Neural cell (in vitro differentiated cells): ENCODE measurements at regions not wholly inside any gene's neighbourhood (a gene's known extent, or its start where the extent isn't known, plus 50 kb on each side); places are given as distances from the start of the nearest gene placed in this dataset.

Source experiments
- H2AFZ ChIP-seq: fragments of 200-600, 300-800 bp; sonication (generic), shearing (Covaris generic); 2 replicates; pipeline ENCODE4 v1.6.0; 2014; ENCODE audit warnings: low read depth, mild to moderate bottlenecking, antibody characterized with exemption, low read length, moderate library complexity
- H3F3A ChIP-seq: fragments of 200-600 bp; shearing (Covaris generic); 2 replicates; pipeline ENCODE4 v1.6.1; 2016; ENCODE audit warnings: mild to moderate bottlenecking, moderate library complexity, mixed read lengths, antibody characterized with exemption, low read length; ENCODE audit not compliant: insufficient read depth, poor library complexity, severe bottlenecking
- H3K27ac ChIP-seq: fragments of 200-600, 300-800 bp; sonication (generic), shearing (Covaris generic); 2 replicates; pipeline ENCODE4 v1.5.1; 2014; ENCODE audit warnings: mild to moderate bottlenecking, low read length, moderate library complexity
- H3K27me3 ChIP-seq: fragments of 300-800, 200-600 bp; sonication (generic), shearing (Covaris generic); 2 replicates; pipeline ENCODE4 v1.6.0; 2014; ENCODE audit warnings: mild to moderate bottlenecking, low read depth, low read length, moderate library complexity; ENCODE audit not compliant: insufficient read depth
- H3K36me3 ChIP-seq: fragments of 300-800, 200-600 bp; sonication (generic), shearing (Covaris generic); 2 replicates; pipeline ENCODE4 v1.5.1; 2014; ENCODE audit warnings: mild to moderate bottlenecking, antibody characterized with exemption, low read length, moderate library complexity; ENCODE audit not compliant: insufficient read depth
- H3K4me2 ChIP-seq: fragments of 300-800, 200-600 bp; sonication (generic), shearing (Covaris generic); 2 replicates; pipeline ENCODE4 v1.6.0; 2014; ENCODE audit warnings: mild to moderate bottlenecking, low read length
- H3K4me3 ChIP-seq: fragments of 300-800, 200-600 bp; sonication (generic), shearing (Covaris generic); 2 replicates; pipeline ENCODE4 v1.5.1; 2014; ENCODE audit warnings: mild to moderate bottlenecking, low read length, moderate library complexity
- H3K79me2 ChIP-seq: fragments of 200-600 bp; shearing (Covaris generic); replicated peaks from 2 replicates; pipeline ENCODE4 v1.6.0; 2014; ENCODE audit warnings: mild to moderate bottlenecking, low read length, moderate library complexity; ENCODE audit not compliant: insufficient read depth
- H3K9ac ChIP-seq: fragments of 300-800, 200-600 bp; sonication (generic), shearing (Covaris generic); 2 replicates; pipeline ENCODE4 v1.6.1; 2016; ENCODE audit warnings: mild to moderate bottlenecking, low read length, mixed read lengths
- H3K9me2 ChIP-seq: fragments of 200-600 bp; shearing (Covaris generic); 2 replicates; pipeline ENCODE4 v1.6.1; 2016; ENCODE audit warnings: mild to moderate bottlenecking, low read length, mixed read lengths; ENCODE audit not compliant: insufficient read depth
- H3K9me3 ChIP-seq: fragments of 200-600, 300-800 bp; sonication (generic), shearing (Covaris generic); 2 replicates; pipeline ENCODE4 v1.6.1; 2016; ENCODE audit warnings: mild to moderate bottlenecking, mixed run types, low read length, moderate library complexity, mixed read lengths
- H4K20me1 ChIP-seq: fragments of 200-600 bp; shearing (Covaris generic); 2 replicates; pipeline ENCODE4 v1.6.1; 2016; ENCODE audit warnings: mild to moderate bottlenecking, mixed run types; ENCODE audit not compliant: insufficient read depth
- CTCF ChIP-seq: fragments of 450-650 bp; IDR thresholded peaks from 2 replicates; pipeline ENCODE4 v1.5.1; 2014; ENCODE audit warnings: antibody characterized with exemption, mild to moderate bottlenecking, moderate library complexity; ENCODE audit not compliant: poor library complexity, severe bottlenecking
- EP300 ChIP-seq: fragments of 450-650 bp; conservative IDR thresholded peaks from 2 replicates; pipeline ENCODE4 v1.6.1; 2014; ENCODE audit warnings: antibody characterized with exemption, mild to moderate bottlenecking, moderate library complexity; ENCODE audit not compliant: poor library complexity, severe bottlenecking
- EZH2 ChIP-seq: fragments of 200-600, 300-800 bp; shearing (Covaris generic), sonication (generic); IDR thresholded peaks from 2 replicates; pipeline ENCODE4 v1.6.1; 2014; ENCODE audit warnings: antibody characterized with exemption, low read length, borderline replicate concordance, mild to moderate bottlenecking; ENCODE audit not compliant: insufficient read depth, poor library complexity, severe bottlenecking
- MXI1 ChIP-seq: fragments of 450-650 bp; conservative IDR thresholded peaks from 2 replicates; pipeline ENCODE4 v1.6.1; 2014; ENCODE audit warnings: antibody characterized with exemption, mild to moderate bottlenecking; ENCODE audit not compliant: poor library complexity, severe bottlenecking
- POLR2AphosphoS5 ChIP-seq: IDR thresholded peaks from 2 replicates; pipeline ENCODE4 v1.6.1; 2012
- RAD21 ChIP-seq: fragments of 450-650 bp; conservative IDR thresholded peaks from 2 replicates; pipeline ENCODE4 v1.6.1; 2014; ENCODE audit warnings: antibody characterized with exemption, mild to moderate bottlenecking, moderate library complexity
- REST ChIP-seq: IDR thresholded peaks from 2 replicates; pipeline ENCODE4 v1.6.1; 2012; ENCODE audit warnings: borderline replicate concordance
- SMC3 ChIP-seq: fragments of 450-650 bp; conservative IDR thresholded peaks from 2 replicates; pipeline ENCODE4 v1.6.1; 2014; ENCODE audit warnings: antibody characterized with exemption, mild to moderate bottlenecking, moderate library complexity; ENCODE audit not compliant: poor library complexity
- TAF1 ChIP-seq: IDR thresholded peaks from 2 replicates; pipeline ENCODE4 v1.6.1; 2012; ENCODE audit warnings: low read depth

DNA sequence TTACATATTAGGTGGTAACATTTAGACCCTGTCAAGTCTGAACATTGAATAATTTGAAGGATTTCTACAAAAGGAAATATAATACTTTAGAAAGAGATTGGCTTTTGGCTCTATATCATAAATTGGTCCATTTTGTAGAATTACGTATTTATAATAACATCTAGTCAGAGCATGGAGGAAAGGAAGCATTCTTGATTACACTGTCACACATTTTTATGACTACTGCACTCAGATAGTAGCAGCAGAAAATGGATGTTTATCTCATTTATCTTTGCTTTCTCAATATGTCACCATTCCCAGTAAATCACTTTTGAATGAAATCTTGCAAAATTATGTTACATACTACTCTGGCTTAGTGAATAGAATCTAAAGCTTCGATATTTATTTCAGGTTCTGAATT, 1234.6 kb downstream of the CDY2B start:
- H3K9ac ChIP-seq, result no peak overlapping the region
- H3F3A ChIP-seq, result no peaks in the 10 kb centered on the region
- H3K36me3 ChIP-seq, result no peaks in the 10 kb centered on the region
- H3K9me2 ChIP-seq, result no peaks in the 10 kb centered on the region
- no peak overlapping the region for H3K27ac ChIP-seq
- no peaks in the 10 kb centered on the region for H4K20me1 ChIP-seq
- no peaks in the 10 kb centered on the region for H3K79me2 ChIP-seq
- H3K27me3 ChIP-seq, result no peaks in the 10 kb centered on the region
- H2AFZ ChIP-seq, result no peak overlapping the region
- TF ChIP-seq SMC3 (no peak), RAD21 (no peak), CTCF (no peak), POLR2AphosphoS5 (no peak), EP300 (no peak), EZH2 (no peak), REST (no peak), MXI1 (no peak)
- no peak overlapping the region for H3K4me3 ChIP-seq
- no peaks in the 10 kb centered on the region for H3K9me3 ChIP-seq
- no peak overlapping the region for H3K4me2 ChIP-seq

DNA sequence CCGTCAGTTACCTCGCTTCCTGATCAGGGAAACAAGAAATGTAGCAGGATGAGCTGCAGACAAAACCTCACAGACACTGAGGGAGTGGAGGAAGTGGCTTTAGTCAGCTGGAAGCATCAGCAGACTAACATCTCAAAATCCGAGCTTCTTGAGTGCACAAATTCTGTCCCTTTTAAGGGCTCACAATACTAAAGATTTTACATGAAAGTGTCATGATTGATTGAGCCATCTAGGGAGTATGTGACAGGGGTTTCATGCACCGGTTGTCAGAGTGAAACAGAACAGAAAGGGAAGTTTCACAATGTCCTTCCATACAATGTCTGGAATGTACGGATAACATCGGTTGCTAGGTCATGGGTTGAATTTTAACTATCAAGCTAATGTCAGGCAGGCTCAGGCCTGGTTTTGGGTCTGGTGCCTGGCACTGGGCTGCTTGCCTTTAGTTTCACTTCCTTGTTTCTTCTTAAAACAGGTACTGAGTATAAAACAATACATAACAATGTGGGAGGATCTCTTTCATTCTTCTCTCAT, 1235.7 kb downstream of the CDY2B start:
- no peak overlapping the region for H3K4me3 ChIP-seq
- H3K4me2 ChIP-seq, result no peak overlapping the region
- TF ChIP-seq POLR2AphosphoS5, result no peak
- no peak for TF ChIP-seq EZH2
- TF ChIP-seq MXI1, result no peak
- no peak for TF ChIP-seq REST
- TF ChIP-seq TAF1, result no peak
- TF ChIP-seq RAD21, result no peak
- TF ChIP-seq EP300, result no peak
- TF ChIP-seq CTCF, result no peak
- no peak for TF ChIP-seq SMC3
- H3K9ac ChIP-seq, result no peak overlapping the region
- no peaks in the 10 kb centered on the region for H4K20me1 ChIP-seq
- no peaks in the 10 kb centered on the region for H3K27me3 ChIP-seq
- H3K27ac ChIP-seq, result no peak overlapping the region
- no peak overlapping the region for H2AFZ ChIP-seq
- no peaks in the 10 kb centered on the region for H3K9me3 ChIP-seq
- H3K36me3 ChIP-seq, result no peaks in the 10 kb centered on the region
- H3K9me2 ChIP-seq, result no peaks in the 10 kb centered on the region
- no peaks in the 10 kb centered on the region for H3K79me2 ChIP-seq
- no peaks in the 10 kb centered on the region for H3F3A ChIP-seq
